ENCODE measurements at regions not wholly inside any gene's neighbourhood (a gene's known extent, or its start where the extent isn't known, plus 50 kb on each side); places are given as distances from the start of the nearest gene placed in this dataset.

- TF ChIP-seq CTCF (IDR thresholded peaks at IDR 0.05; ENCODE audit: control extremely low read depth, extremely low read depth), result no peak
- 79 to 91% methylated on average over 1 of the region's 1 CpG for WGBS, 2 donors
- ATAC-seq (ENCODE audit: insufficient read depth, low FRiP score), result no peak
These were observed 564.5 kb upstream of the PSMD7 start for GRCh38 chr16:73732143-73732542.

GRCh38 chr16:73730481-73731090, 566.0 kb upstream of the PSMD7 start:
- Histone ChIP-seq H3K9ac (ENCODE audit: insufficient read depth in 1 of 2, low read length in 2 of 2) (no peak overlapping the region), H3K27ac (ENCODE audit: low read depth in 1 of 2, low read length in 1 of 2) (no peak overlapping the region), H3K9me3 (ENCODE audit: control insufficient read depth in 4 of 4, insufficient read depth in 3 of 4, low read length in 3 of 4) (no peaks in the 10 kb centered on the region), H3K27me3 (ENCODE audit: control insufficient read depth in 3 of 3, insufficient read depth in 3 of 3, low read length in 2 of 3) (no peaks in the 10 kb centered on the region), H3K4me1 (ENCODE audit: control insufficient read depth in 5 of 5, insufficient read depth in 5 of 5, low read length in 5 of 5) (no peaks in the 10 kb centered on the region), H3K4me3 (no peak overlapping the region), H3K36me3 (ENCODE audit: control insufficient read depth in 4 of 4, insufficient read depth in 4 of 4, low read length in 4 of 4) (no peaks in the 10 kb centered on the region)
- ATAC-seq (ENCODE audit: insufficient read depth, low FRiP score) (no peak), DNase-seq (no peak)
- 89 to 92% methylated on average over 15 of the region's 15 CpGs for WGBS, 2 donors
- no peak for TF ChIP-seq CTCF (IDR thresholded peaks at IDR 0.05; ENCODE audit: control extremely low read depth, extremely low read depth)

More at GRCh38 chr16:73732143-73732542, 564.5 kb upstream of the PSMD7 start:
- H3K9ac ChIP-seq (ENCODE audit: insufficient read depth in 1 of 2, low read length in 2 of 2), result no peak overlapping the region
- H3K4me1 ChIP-seq (ENCODE audit: control insufficient read depth in 5 of 5, insufficient read depth in 5 of 5, low read length in 5 of 5), result no peaks in the 10 kb centered on the region
- no peaks in the 10 kb centered on the region for H3K27me3 ChIP-seq (ENCODE audit: control insufficient read depth in 3 of 3, insufficient read depth in 3 of 3, low read length in 2 of 3)
- peaks cover 0 to 2% (median 0%) of the 10 kb centered on the region in 4 donors for H3K9me3 ChIP-seq (ENCODE audit: control insufficient read depth in 4 of 4, insufficient read depth in 3 of 4, low read length in 3 of 4)
- DNase-seq, result no peak
- no peaks in the 10 kb centered on the region for H3K36me3 ChIP-seq (ENCODE audit: control insufficient read depth in 4 of 4, insufficient read depth in 4 of 4, low read length in 4 of 4)
- no peak overlapping the region for H3K27ac ChIP-seq (ENCODE audit: low read depth in 1 of 2, low read length in 1 of 2)
- H3K4me3 ChIP-seq, result no peak overlapping the region

GRCh38 chr16:73725156-73725555, 571.5 kb upstream of the PSMD7 start:
- H3K27me3 ChIP-seq (ENCODE audit: control insufficient read depth in 3 of 3, insufficient read depth in 3 of 3, low read length in 2 of 3), result no peaks in the 10 kb centered on the region
- no peaks in the 10 kb centered on the region for H3K9me3 ChIP-seq (ENCODE audit: control insufficient read depth in 4 of 4, insufficient read depth in 3 of 4, low read length in 3 of 4)
- H3K4me1 ChIP-seq (ENCODE audit: control insufficient read depth in 5 of 5, insufficient read depth in 5 of 5, low read length in 5 of 5), result no peaks in the 10 kb centered on the region
- peak in 1 of 3 donors; percentile 23 for DNase-seq
- no peak overlapping the region for H3K4me3 ChIP-seq
- H3K9ac ChIP-seq (ENCODE audit: insufficient read depth in 1 of 2, low read length in 2 of 2), result no peak overlapping the region
- TF ChIP-seq CTCF (IDR thresholded peaks at IDR 0.05; ENCODE audit: control extremely low read depth, extremely low read depth), result no peak
- ATAC-seq (ENCODE audit: insufficient read depth, low FRiP score), result no peak
- H3K27ac ChIP-seq (ENCODE audit: low read depth in 1 of 2, low read length in 1 of 2), result no peak overlapping the region
- WGBS, 2 donors, result 64 to 78% methylated on average over 3 of the region's 3 CpGs
- H3K36me3 ChIP-seq (ENCODE audit: control insufficient read depth in 4 of 4, insufficient read depth in 4 of 4, low read length in 4 of 4), result no peaks in the 10 kb centered on the region

GRCh38 chr16:73724503-73724902, 572.1 kb upstream of the PSMD7 start:
- Histone ChIP-seq H3K27me3 (ENCODE audit: control insufficient read depth in 3 of 3, insufficient read depth in 3 of 3, low read length in 2 of 3) (no peaks in the 10 kb centered on the region), H3K36me3 (ENCODE audit: control insufficient read depth in 4 of 4, insufficient read depth in 4 of 4, low read length in 4 of 4) (no peaks in the 10 kb centered on the region), H3K9ac (ENCODE audit: insufficient read depth in 1 of 2, low read length in 2 of 2) (no peak overlapping the region), H3K4me1 (ENCODE audit: control insufficient read depth in 5 of 5, insufficient read depth in 5 of 5, low read length in 5 of 5) (no peaks in the 10 kb centered on the region), H3K27ac (ENCODE audit: low read depth in 1 of 2, low read length in 1 of 2) (no peak overlapping the region), H3K9me3 (ENCODE audit: control insufficient read depth in 4 of 4, insufficient read depth in 3 of 4, low read length in 3 of 4) (no peaks in the 10 kb centered on the region), H3K4me3 (no peak overlapping the region)
- ATAC-seq (ENCODE audit: insufficient read depth, low FRiP score) (no peak), DNase-seq (peak in 1 of 3 donors; percentile 41)
- TF ChIP-seq CTCF (IDR thresholded peaks at IDR 0.05; ENCODE audit: control extremely low read depth, extremely low read depth), result no peak
- 38 to 59% methylated on average over 2 of the region's 2 CpGs for WGBS, 2 donors

Measured in lung (tissue), 11 donors.